GM21825 (cell line): ENCODE measurements at regions not wholly inside any gene's neighbourhood (a gene's known extent, or its start where the extent isn't known, plus 50 kb on each side); places are given as distances from the start of the nearest gene placed in this dataset.

Source experiments
- ATAC-seq: cut with Tn5 transposase; IDR thresholded peaks from one replicate; pipeline ENCODE4 v1.9.1; 2021; ENCODE audit warnings: mild to moderate bottlenecking, moderate library complexity; ENCODE audit not compliant: unreplicated experiment

DNA sequence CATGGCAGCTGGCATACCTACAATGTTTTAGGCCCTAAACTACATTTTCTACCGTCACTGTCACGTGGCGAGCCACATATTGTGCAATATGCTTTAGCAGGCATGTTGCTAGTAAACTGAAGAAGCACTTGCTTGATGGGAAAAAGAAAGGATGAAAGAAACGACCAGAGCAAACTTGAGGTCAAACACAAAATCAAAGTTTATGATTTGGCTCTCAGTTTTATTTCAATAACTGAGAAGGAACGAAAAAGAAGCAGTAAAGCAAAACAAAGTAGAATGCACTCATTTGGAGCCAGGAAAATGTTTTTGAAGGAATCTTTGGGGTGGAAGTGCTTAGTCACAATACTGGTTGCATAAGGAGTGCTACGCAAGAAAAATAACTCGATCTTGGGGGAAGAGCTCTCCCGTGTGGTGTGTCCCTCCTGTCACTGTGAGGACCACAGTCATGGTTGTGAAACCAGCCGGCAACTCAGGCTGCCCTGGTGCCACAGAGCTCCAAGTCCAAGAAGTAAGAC lies 349.8 kb downstream of the RBM43 start:
- ATAC-seq: no peak

GRCh38 chr2:150909613-150910012 lies 352.1 kb downstream of the RBM43 start:
- ATAC-seq: no peak

DNA sequence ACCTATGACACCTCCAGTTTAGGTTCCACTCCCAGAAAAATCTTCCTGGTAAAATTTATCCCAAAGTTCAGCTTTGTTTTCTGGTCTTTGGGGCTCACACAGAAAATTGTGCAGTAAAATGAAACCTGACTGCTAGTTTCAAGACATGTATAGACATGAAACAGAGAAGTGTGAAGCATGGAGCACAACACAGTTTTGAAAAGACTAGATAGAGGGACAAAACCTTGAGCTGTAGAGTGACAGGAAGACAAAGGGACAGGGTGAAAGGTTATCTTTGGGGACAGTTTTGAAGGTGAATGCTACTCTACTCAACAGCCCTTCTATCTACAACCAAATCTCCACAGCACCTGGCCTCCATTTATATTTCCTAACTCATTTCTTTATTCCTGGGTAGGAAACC lies 352.6 kb downstream of the RBM43 start:
- ATAC-seq: peak; percentile 59

DNA sequence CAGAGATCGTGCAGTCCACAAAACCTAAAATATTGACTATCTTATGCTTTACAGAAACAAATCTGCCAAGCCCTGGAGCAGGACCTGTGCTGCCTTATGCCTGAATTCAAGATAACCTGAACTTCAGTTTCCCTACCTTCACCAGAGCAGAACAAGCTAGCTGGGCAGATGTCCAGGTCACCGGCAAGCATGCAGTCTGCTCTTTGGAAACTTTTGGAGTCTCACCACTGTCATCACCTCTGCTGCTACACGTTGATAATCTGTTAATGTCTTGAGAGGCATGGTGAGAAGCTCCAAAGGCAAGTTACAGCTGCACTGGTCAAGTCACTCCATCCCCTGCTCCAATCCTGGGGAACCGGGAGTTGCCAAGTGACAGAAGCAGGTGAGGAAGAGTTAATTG lies 354.2 kb downstream of the RBM43 start:
- ATAC-seq: no peak

GRCh38 chr2:150903461-150903860 lies 358.2 kb downstream of the RBM43 start:
- no peak for ATAC-seq

GRCh38 chr2:150903055-150903454 lies 358.6 kb downstream of the RBM43 start:
- no peak for ATAC-seq

DNA sequence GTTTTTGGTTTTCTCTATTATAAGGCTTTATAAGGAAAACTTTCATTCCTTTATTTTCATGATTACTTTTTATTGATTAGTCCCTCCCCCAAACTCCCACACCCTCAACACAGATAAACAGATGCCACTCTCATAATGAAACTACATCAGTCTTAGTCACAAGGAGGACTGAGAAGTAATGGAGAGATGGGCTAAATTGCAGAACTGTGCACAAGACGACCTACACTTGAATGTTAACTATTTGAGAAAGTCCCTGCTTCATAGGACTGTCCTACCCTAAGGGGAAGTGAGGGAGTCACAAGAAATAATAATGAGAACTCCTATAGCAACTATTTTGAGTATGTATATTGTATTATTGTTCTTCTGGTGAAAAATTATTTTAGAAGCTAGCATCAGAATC lies 360.8 kb downstream of the RBM43 start:
- no peak for ATAC-seq

DNA sequence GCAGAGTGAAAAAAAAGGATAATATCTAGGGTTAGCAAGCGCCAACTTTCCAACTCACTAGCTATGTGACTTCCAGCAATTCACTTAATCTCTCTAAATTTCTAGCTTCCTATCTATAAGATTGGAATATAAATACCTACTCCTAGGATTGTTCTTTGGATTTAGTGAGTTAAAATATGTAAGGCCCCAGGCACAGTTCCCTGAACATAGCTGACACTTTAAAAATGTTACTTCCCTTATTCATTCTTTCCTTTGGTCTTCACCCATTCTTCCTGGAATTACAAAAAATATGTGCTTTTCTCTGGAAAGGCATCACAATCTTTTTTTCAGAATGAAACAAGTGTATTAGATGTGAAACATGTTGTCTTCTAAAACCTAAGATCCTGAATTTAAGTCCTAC lies 365.7 kb downstream of the RBM43 start:
- ATAC-seq: no peak

DNA sequence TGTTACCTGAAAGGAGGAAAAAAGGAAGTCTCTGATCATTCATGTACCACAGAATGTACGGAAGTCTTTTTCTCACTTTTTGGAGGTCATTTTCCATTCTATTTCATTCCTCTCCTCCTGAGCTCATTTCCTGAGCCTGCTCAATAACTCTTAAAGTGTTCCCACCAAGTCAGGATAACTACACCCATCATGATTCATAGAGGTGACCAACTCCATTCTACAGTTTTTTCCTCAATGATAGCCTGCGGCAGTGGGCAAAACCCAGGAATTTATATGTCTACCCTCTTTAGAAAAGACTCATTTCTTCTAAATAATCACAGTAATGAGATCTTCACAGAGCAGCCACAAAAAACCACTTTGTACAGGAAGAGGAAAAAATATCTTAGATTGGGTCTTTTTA lies 372.5 kb downstream of the RBM43 start:
- no peak for ATAC-seq

DNA sequence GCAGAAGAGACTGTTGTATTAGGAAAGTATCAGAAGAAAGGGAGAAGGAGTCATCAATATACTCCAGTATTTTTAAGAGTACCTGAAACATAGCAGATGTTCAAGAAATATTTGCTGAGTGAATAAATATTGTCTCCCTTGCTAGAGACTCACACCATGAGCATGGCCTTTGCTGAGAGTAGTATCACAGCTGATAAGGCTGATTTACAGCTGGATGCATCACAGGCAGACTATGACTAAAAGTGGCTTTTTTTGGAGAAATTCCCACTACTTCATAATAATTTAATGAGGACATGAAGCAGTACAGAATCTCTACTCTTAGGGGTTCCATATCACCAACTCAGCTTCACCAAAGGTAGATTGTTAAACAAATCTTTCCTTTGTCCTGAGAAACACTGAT lies 373.3 kb downstream of the RBM43 start:
- ATAC-seq: no peak

DNA sequence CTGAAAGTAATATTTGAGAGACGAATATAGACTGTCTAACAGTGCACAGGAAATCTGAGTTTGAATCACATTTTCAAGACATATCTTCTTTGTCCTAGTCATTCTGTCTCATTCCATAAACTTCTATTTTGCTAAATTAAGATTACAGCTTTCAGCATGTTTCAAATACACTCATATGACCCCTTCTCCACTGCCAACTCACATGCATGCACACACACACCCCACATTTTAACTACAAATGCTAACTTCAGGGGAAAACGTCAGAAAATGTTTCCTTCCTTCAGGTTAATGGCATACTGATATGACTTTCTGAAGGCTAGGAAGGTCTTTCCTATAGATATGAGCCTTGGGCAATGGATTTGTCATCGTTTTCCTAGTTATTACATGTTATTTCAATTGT lies 373.7 kb downstream of the RBM43 start:
- ATAC-seq: no peak

DNA sequence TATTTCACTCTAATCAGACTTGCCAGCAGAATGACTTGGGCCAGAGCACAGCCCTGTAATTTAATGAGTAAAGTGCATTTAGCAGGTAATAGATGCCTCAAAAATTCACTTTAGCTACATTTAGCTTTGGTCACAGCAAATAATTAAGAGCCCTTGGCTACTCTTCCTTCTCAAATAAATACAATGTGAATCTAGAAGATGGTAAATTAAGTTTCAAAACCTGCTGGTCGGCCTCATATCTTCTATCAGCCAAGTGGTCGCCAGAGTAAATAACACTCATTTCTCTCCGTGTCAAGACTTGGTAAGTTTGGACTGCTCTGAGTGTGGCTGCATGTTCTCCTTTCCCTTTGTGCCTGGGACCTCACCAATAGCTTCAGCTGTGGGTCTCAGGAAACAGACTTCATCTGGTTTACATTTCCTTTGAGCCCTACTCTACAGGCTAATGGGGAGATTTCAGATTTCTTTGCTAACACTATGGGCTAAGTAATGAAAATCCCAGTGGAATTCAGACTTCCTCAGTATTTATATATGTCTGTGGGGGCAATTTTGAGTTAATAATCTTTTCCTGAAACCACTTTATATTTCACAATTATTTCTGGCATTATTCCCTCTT lies 375.8 kb downstream of the RBM43 start:
- no peak for ATAC-seq

- ATAC-seq: no peak
Observed at GRCh38 chr2:150885236-150885635, 376.4 kb downstream of the RBM43 start.

DNA sequence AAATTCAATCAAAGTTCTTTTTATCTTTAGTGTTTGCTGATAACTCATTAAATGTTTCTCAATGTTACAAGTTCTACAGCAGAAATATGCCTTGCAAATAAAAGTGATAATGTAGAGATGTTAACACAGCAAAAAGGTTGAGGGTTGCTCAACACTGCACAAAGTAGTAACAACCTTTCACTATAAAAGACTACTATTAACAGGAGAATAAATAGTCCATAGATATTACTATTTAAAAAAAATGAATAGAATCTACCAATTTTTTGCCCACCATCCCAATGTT lies 378.1 kb downstream of the RBM43 start:
- no peak for ATAC-seq

DNA sequence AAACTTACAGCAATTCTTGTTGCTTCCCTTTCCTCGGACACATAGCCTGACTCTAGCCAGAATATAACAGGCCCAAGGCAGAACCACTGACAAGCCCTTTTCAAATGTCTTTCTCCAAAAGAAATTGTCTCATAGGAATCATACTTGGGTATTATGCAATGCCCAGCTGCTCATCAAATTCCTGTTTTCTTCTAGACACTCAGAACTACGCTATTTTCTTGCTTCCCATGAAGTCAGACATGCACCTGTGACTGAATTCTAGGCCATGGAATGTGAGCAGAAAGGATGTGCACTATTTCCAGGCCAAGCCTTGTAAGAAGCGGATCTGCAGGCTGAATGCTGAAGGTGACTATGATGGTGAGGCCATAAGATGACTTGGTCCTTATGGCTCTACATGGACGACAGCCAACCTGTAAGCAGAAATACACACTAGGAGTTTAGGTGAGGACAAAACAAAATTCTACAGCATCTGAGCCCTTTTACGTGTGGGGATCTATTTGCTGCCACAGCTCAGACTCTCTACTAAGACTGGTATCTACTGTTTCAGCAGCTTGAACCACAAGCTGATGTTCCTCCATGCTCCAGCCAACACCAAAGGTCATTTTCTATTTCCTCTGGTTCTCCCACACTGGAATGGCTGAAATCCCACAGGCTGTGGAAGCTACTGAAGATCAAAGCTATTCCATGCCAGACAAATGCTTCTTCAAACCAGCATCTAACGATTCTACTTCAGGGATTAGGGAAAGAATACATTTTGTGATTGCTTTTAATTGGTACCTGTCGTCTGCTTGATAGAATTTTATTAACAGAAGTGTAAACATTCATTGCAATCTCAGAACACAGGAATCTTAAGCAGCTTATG lies 378.7 kb downstream of the RBM43 start:
- ATAC-seq: no peak

DNA sequence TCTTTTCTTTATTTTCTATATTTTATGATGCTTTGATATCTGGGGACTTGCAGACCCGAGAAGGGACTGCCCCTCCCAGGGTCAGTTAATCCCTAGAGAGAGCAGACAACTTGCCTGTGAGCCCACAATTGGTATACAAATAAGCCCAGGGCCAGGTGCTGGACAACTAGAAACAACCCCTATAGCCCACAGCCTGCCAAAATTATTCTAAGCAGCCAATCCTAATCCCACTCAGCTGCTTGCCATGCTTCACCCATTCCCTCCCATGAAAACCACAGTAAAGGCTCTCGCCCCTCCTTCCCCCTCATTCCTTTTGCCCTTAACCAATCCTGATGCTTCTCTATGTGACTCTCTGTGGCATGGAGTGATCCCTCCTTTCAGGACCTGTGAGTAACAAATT lies 380.7 kb downstream of the RBM43 start:
- ATAC-seq: no peak

DNA sequence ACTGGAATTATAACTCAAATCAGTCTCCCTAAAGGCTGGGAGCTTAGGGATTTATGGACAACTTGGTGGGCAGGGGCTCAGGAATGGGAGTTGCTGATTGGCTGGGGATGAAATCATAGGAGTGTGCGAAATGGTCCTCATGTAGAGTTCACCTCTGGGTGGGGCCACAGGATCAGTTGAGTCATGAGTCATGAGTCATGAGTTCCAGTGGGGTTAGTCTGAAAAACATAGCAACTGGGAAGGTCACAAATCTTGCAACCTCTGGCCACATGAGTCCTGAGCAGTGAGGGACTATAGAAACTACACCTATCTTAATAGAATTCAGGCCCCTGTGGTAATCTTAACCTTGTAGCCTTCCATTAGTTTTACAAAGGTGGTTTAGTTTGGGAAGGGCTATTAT lies 383.3 kb downstream of the RBM43 start:
- ATAC-seq: no peak

- no peak for ATAC-seq
Observed at GRCh38 chr2:150876251-150876950, 385.3 kb downstream of the RBM43 start.

DNA sequence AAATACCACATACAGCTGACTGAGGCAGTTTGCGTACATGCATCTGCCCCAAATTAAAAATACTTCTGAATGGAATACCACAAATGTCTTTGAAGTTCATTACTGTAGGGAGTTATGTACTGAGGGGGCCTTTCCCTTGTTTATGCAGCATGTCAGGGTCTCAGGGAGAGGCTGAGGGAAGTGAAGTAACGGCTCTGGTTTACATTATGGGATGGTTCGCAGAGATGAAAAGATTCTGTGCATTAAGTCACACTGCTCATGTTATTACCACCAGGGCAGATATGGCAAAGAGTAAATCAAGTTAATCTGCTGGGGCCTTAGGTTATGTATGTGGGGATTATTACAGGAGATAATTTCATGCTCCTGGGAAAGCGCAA lies 385.9 kb upstream of the RND3 start:
- ATAC-seq: no peak

DNA sequence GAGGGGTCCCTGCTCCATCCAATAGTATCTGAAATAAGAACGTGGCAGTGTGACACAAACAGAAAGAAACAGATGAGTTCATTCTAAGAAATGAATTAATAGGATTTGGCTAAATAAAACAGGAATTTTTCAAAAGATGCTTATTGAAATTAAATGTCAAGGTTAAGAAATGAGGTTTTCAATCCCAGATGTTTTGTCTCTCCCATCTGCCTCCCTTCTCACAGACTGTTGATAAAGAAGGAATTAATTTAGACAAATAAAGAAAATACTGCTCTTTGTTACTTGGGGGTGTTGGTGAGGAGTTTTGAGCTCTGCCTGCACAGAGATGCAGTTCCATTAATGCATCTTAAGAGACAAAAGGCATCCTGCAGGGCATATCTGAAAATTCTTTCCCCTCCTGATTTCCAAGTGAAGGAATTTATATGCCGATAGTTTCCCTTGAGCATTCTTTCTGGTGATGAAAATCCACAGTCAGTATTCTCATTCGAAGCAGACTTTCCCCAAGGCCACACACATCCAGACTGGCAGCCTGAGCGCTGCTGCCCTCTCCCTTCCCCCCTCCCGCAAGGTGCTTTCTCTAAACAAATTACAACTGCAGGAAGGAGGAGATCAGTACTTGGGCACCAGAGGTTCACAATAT lies 385.4 kb upstream of the RND3 start:
- ATAC-seq: no peak

DNA sequence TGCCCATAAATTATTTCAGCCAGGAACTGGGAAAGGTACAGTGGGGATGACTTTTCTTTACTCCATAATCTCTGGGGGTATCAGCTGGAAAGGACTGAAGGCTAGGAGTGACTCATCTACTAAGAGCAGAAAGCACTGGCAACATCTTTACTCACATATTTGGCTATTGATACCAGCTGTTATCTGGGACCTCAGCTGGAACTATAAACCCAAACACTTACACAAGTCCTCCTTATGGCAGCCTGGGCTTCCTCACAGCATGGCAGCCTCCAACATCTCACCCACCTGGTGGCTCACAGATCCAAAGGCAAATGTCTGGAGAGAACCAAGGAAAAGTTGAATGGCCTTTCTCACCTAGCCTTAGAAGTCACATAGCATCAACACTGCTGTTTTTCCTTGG lies 379.0 kb upstream of the RND3 start:
- ATAC-seq: no peak

DNA sequence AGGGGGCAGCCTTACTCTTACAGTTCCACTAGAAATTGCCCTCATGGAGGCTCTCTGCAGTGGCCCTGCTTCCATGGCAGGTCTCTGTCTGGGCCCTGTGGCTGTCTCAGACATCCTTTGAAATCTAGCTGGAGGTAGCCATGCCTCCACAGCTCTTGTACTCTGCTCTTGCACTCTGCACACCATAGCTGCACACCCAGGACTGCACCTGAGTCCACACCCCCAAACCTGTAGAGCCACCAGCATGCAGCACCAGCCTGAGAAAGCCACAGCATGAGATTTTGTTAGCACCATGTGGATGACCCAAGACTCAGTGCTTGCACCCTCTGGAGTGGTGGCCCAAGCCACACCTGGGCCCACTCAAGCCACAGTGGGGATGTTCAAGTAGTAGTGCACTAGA lies 376.2 kb upstream of the RND3 start:
- no peak for ATAC-seq
